ENCODE measurements at regions not wholly inside any gene's neighbourhood (a gene's known extent, or its start where the extent isn't known, plus 50 kb on each side); places are given as distances from the start of the nearest gene placed in this dataset.

DNA sequence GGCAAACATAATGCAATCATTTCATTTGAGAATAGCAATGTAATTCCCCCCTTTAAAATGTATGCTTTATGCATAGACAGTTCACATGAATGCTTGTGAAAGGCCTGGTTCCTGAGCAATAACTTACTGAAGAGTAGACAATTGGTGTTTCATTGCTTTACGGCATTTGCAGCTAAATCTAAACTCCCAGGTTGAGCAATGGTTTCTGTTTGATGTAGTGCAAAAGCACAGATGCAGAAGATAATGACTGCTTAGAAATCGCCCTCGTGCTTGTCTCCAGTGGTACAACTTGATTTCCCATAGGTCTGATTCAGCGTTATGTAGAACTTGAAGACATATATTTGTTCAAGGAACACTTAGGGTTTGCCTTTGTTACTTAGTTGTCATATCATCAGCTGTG lies 1018.3 kb downstream of the DIAPH3 start:
- TF ChIP-seq CTCF (IDR thresholded peaks at IDR 0.05) (no peak), POLR2A (IDR thresholded peaks at IDR 0.05) (no peak)

Data from tibial nerve (tissue), 3 donors.